HG03521 (cell line): ENCODE measurements at regions not wholly inside any gene's neighbourhood (a gene's known extent, or its start where the extent isn't known, plus 50 kb on each side); places are given as distances from the start of the nearest gene placed in this dataset.
"Not testable (repeated sequence)": the region's sequence is repeated elsewhere in the genome, so short reads cannot be mapped to it uniquely, and the experiment has no call there.

Experiments
- ATAC-seq: cut with Tn5 transposase; IDR thresholded peaks from one replicate; pipeline ENCODE4 v1.9.1; 2021; ENCODE audit warnings: mild to moderate bottlenecking, moderate library complexity; ENCODE audit not compliant: unreplicated experiment

DNA sequence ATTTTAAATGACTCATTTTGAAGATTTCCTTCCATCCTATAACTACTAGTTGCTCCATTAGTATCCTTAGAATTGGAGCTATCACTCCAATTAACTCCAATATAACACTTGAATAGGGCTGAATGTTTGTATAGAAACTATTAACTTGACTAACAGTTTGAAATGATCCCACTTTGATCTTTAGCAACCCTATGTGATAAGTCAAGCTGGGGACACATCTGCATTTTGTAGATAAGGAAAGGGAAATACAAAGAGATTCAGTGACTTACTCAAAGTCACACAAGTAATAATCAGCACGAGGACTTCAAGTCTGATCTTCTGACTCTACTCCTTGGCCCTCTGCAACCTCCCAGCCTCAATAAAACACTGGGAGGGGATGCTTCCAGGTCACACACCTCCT lies 101.1 kb downstream of the TMEM215 start:
- no peak for ATAC-seq

DNA sequence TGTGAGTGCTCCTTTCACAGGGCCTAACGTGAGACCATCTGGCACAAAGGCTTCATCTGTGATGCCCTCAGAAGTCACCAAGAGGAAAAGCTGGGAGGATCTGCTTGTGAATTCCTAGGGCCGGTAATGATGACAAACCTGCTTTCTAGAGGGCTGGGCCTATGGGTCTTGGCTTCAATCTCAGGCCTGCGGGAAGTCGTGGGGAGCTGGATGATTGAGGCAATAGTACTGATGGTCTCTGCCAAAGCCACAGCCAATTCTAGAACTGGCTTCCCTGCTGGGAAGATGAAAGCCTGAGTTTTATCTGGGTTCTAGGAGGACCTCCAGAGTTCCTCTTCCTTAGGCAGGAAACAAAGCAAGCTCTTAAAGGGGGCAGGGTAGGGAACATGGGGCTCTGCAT lies 102.7 kb downstream of the TMEM215 start:
- ATAC-seq = no peak

DNA sequence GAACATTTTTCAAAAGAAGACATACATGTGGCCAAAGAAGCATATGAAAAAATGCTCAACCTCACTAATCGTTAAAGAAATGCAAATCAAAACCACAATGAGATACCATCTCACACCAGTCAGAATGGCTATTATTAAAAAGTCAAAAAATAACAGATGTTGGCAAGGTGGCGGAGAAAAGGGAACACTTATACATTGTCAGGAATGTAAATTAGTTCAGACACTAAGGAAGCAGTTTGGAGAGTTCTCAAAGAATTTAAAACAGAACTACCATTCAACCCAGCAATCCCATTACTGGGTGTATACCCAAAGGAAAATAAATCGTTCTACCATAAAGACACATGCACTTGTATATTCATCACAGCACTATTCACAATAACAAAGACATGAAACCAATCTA lies 106.9 kb downstream of the APTX start:
- not testable (repeated sequence) for ATAC-seq

DNA sequence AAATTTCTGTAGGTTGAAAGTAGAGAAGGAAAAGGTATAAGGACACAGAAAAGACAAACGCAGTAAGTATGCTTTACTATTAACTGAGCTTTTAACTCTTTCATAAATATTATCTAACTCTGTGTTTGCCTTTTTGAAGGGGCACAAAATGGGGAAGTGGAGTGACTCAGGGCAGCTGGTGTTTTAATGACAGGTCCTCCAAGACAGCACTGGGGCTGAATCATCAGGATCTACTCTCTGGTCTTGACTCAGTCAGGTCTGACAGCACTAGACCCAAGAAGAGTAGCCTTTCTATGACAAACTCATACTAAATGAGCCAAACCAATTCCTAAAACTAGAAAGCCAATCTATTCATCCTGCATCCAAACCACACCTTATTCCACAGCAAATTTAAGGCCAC lies 102.2 kb downstream of the APTX start:
- no peak for ATAC-seq

DNA sequence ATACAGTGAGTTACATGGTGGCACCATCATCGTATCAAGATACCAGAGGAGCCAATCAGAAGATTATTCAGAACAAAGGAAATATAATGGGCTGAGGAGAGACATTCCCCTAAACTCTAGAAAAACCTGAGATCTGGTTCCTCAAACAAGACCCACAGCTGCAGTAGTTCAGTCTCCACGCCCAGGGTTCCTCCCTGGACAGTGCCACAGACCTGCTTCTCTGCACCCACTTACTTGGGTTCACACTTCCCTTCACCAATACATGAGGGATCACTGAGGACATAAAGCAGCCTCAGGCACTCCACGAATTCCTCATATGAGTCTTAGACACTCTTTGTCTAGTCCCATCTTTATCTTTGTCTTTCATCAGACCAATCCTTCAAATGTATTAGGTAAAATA lies 101.7 kb downstream of the APTX start:
- no peak for ATAC-seq

DNA sequence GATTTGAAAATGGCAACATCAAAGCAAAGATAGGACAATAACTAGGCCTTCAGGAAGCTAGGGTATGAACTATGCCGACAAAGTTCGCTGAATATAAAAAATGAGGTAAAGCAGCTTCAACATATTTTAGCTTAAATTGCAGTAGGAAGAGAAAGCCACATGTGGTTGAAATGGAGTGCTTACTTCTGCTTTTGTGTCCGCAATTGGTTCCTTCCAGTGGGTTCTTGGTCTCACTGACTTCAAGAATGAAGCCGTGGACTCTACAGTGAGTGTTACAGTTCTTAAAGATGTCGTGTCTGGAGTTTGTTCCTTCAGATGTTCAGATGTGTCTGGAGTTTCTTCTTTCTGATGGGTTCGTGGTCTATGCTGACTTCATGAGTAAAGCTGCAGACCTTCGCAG lies 95.2 kb downstream of the APTX start:
- peak; percentile 86 for ATAC-seq

DNA sequence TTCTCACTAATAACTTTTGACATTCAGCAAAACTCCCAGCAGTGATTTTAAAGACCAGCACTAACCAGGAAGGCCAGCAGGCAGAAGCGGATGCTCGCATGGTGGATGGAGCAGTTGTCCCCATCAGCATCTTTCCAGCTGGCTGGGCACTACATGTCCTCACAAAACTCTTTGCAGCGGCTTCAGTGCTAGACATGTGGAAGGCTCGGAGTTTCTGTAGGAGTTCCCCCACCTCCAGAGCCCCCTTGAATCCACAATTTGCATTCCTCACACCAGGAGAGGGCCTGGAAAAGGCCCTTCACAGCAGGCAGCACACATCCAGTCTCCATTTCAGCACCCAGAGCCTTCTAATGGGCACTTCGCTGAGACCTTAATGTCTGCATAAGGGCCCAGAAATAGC lies 85.6 kb downstream of the APTX start:
- ATAC-seq = no peak

DNA sequence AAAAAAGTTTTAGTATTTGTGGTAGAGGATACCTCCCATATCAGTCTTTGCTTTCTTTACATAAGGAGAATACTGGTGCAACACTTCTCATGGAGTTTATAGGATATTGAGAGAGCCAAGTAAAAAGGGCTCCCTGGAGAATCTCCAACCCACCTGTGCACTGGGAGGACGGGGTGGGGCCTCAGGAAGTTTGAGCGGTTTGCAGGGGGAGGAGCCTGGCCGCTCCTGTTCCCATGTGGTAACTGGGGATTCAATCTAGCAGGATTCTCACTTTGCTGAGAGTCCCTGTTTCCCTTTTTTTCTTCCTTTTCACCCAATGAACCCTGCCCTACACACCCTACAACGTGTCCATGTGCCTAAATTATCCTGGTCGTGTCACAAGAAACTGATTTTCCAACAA lies 82.8 kb downstream of the APTX start:
- no peak for ATAC-seq
